Fibroblast of mammary gland (primary cell): ENCODE measurements at regions not wholly inside any gene's neighbourhood (a gene's known extent, or its start where the extent isn't known, plus 50 kb on each side); places are given as distances from the start of the nearest gene placed in this dataset.
"Not testable (repeated sequence)": the region's sequence is repeated elsewhere in the genome, so short reads cannot be mapped to it uniquely, and the experiment has no call there.

Source experiments
- DNase-seq: peaks from one replicate; pipeline ENCODE4 v3.0.0-alpha.2; 2010; ENCODE audit warnings: low read depth
- H3K4me3 ChIP-seq: 2 replicates; pipeline ENCODE4 v1.5.1; 2011; ENCODE audit warnings: low read depth, mild to moderate bottlenecking, low read length, moderate library complexity; ENCODE audit not compliant: control insufficient read depth
- CTCF ChIP-seq: conservative IDR thresholded peaks from 2 replicates; pipeline ENCODE4 v1.5.1; 2011; ENCODE audit warnings: low read depth, low read length, inconsistent platforms; ENCODE audit not compliant: control insufficient read depth, insufficient read depth

- no peak overlapping the region for H3K4me3 ChIP-seq
- peak; percentile 17 for DNase-seq
- TF ChIP-seq CTCF = no peak
Measured at GRCh38 chr7:66517212-66517909, 111.3 kb upstream of the KCTD7 start.

- DNase-seq = no peak
- TF ChIP-seq CTCF = no peak
Measured at GRCh38 chr7:66518151-66518691, 110.5 kb upstream of the KCTD7 start.

GRCh38 chr7:66521675-66522074, 107.0 kb upstream of the KCTD7 start:
- H3K4me3 ChIP-seq = no peak overlapping the region
- no peak for TF ChIP-seq CTCF
- DNase-seq = no peak

More at GRCh38 chr7:66518151-66518691, 110.5 kb upstream of the KCTD7 start:
- no peak overlapping the region for H3K4me3 ChIP-seq

GRCh38 chr7:66522518-66522917, 106.2 kb upstream of the KCTD7 start:
- peak; percentile 26 for TF ChIP-seq CTCF
- no peak overlapping the region for H3K4me3 ChIP-seq
- peak; percentile 12 for DNase-seq

- no peak for DNase-seq
- no peak for TF ChIP-seq CTCF
- H3K4me3 ChIP-seq = no peak overlapping the region
Measured at GRCh38 chr7:66523409-66523808, 105.3 kb upstream of the KCTD7 start.

GRCh38 chr7:66524738-66525137, 103.9 kb upstream of the KCTD7 start:
- no peak for DNase-seq
- H3K4me3 ChIP-seq = no peak overlapping the region
- no peak for TF ChIP-seq CTCF

GRCh38 chr7:66526782-66527181, 101.9 kb upstream of the KCTD7 start:
- not testable (repeated sequence) for DNase-seq, H3K4me3 ChIP-seq
